Fibroblast of villous mesenchyme (primary cell): ENCODE measurements at regions not wholly inside any gene's neighbourhood (a gene's known extent, or its start where the extent isn't known, plus 50 kb on each side); places are given as distances from the start of the nearest gene placed in this dataset.

ENCODE experiments used
- DNase-seq: peaks from one replicate; pipeline ENCODE4 v3.0.0-alpha.2; 2010; ENCODE audit warnings: low read depth
- H3K4me3 ChIP-seq: 2 replicates; pipeline ENCODE4 v1.5.1; 2011; ENCODE audit warnings: low read depth, mild to moderate bottlenecking, low read length
- CTCF ChIP-seq: IDR thresholded peaks from 2 replicates; pipeline ENCODE4 v1.5.1; 2012; ENCODE audit warnings: low read depth, mild to moderate bottlenecking, low read length; ENCODE audit not compliant: insufficient read depth

- DNase-seq, result no peak
Observed at GRCh38 chr4:111483375-111484169, 661.7 kb upstream of the FAM241A start.

GRCh38 chr4:111492496-111492895, 652.8 kb upstream of the FAM241A start:
- TF ChIP-seq CTCF, result no peak
- H3K4me3 ChIP-seq, result no peak overlapping the region
- DNase-seq, result no peak

More at GRCh38 chr4:111483375-111484169, 661.7 kb upstream of the FAM241A start:
- no peak overlapping the region for H3K4me3 ChIP-seq
- TF ChIP-seq CTCF, result no peak

DNA sequence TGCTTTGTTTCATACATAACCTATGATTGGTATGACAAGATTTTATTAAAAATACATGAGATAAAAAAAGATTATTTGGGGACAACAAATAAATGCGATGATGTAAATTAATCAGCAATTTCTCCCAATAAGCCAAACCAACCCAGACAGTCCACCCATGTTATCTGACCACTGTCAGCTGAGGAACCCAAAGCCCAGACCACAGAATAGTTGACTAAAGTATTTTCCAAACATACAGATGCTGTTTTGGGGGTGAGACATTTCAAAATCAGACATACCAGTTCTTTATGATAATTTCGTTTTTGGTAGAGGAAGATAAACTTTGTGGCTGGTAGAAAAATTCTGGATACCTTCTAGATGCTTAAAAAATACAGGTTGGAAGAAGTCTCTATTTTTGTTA, 650.8 kb upstream of the FAM241A start:
- TF ChIP-seq CTCF, result no peak
- DNase-seq, result peak; percentile 84
- no peak overlapping the region for H3K4me3 ChIP-seq

- TF ChIP-seq CTCF, result no peak
- DNase-seq, result peak; percentile 89
- H3K4me3 ChIP-seq, result no peak overlapping the region
Observed at GRCh38 chr4:111494971-111495370, 650.3 kb upstream of the FAM241A start.

- no peak for TF ChIP-seq CTCF
- peak; percentile 42 for DNase-seq
Observed at GRCh38 chr4:111499291-111499690, 646.0 kb upstream of the FAM241A start.

GRCh38 chr4:111499706-111500105, 645.5 kb upstream of the FAM241A start:
- DNase-seq, result no peak
- no peak for TF ChIP-seq CTCF
- H3K4me3 ChIP-seq, result no peak overlapping the region

More at GRCh38 chr4:111499291-111499690, 646.0 kb upstream of the FAM241A start:
- H3K4me3 ChIP-seq, result no peak overlapping the region
